Lower leg skin (tissue), 4 donors: ENCODE measurements at regions not wholly inside any gene's neighbourhood (a gene's known extent, or its start where the extent isn't known, plus 50 kb on each side); places are given as distances from the start of the nearest gene placed in this dataset.

Source experiments
- DNase-seq, 2 donors: peaks; one replicate each; pipeline ENCODE4 v3.0.0-alpha.2; 2019; ENCODE audit warnings: low spot score in 2 of 2
- H3K4me3 ChIP-seq: fragments of 200-600 bp; sonication (generic); 2 replicates; pipeline ENCODE4 v1.5.1; 2017; ENCODE audit warnings: mild to moderate bottlenecking, low read depth; ENCODE audit not compliant: poor library complexity, severe bottlenecking
- CTCF ChIP-seq, 3 donors: fragments of 450-650 bp; IDR thresholded peaks; one replicate each; pipeline ENCODE4 v1.5.1; 2016; ENCODE audit warnings: antibody characterized with exemption in 3 of 3, mild to moderate bottlenecking in 3 of 3, moderate library complexity in 2 of 3
- POLR2A ChIP-seq, 2 donors: fragments of 450-650 bp; IDR thresholded peaks; one replicate each; pipeline ENCODE4 v1.6.1; 2016 to 2017; ENCODE audit warnings: antibody characterized with exemption in 2 of 2, mild to moderate bottlenecking in 1 of 2, moderate library complexity in 1 of 2
- WGBS, 2 donors: methylation state at CpG; one replicate each; pipeline ENCODE4 v1.1.5; 2018; 5-methylcytosine and 5-hydroxymethylcytosine counted together
- intact Hi-C: fragments of 100-400 bp; cut with DNase I; formaldehyde crosslinking; loops from one replicate; pipeline ENCODE4 v1.15.0; 2023; ENCODE audit warnings: low total_unique reads

GRCh38 chr3:82423268-82424030 is 662.0 kb upstream of the GBE1 start:
- no peak overlapping the region for H3K4me3 ChIP-seq
- WGBS, 2 donors: 36 to 45% methylated on average over 2 of the region's 2 CpGs

GRCh38 chr3:82416830-82417229 is 655.4 kb upstream of the GBE1 start:
- no peak overlapping the region for H3K4me3 ChIP-seq
- DNase-seq: no peak
- no peak for TF ChIP-seq POLR2A (IDR thresholded peaks at IDR 0.05)
- no peak for TF ChIP-seq CTCF (IDR thresholded peaks at IDR 0.05)
- 70 to 74% methylated on average over 1 of the region's 1 CpG for WGBS, 2 donors
- intact Hi-C loops: no loop called here

More at GRCh38 chr3:82423268-82424030, 662.0 kb upstream of the GBE1 start:
- TF ChIP-seq CTCF (IDR thresholded peaks at IDR 0.05) (no peak), POLR2A (IDR thresholded peaks at IDR 0.05) (no peak)
- intact Hi-C loops: no loop called here
- DNase-seq: no peak

- TF ChIP-seq POLR2A (IDR thresholded peaks at IDR 0.05): no peak
- TF ChIP-seq CTCF (IDR thresholded peaks at IDR 0.05): no peak
- intact Hi-C loops: no loop called here
- H3K4me3 ChIP-seq: no peak overlapping the region
- DNase-seq: no peak
- 39 to 45% methylated on average over 1 of the region's 1 CpG for WGBS, 2 donors
Observed at GRCh38 chr3:82416349-82416748, 654.9 kb upstream of the GBE1 start.

- no peak for TF ChIP-seq CTCF (IDR thresholded peaks at IDR 0.05)
- no peak for TF ChIP-seq POLR2A (IDR thresholded peaks at IDR 0.05)
- intact Hi-C loops: no loop called here
- no peak for DNase-seq
- no peak overlapping the region for H3K4me3 ChIP-seq
- 86 to 87% methylated on average over 2 of the region's 2 CpGs for WGBS, 2 donors
Observed at GRCh38 chr3:82413171-82413570, 651.7 kb upstream of the GBE1 start.

- H3K4me3 ChIP-seq: no peak overlapping the region
- intact Hi-C loops: no loop called here
- TF ChIP-seq CTCF (IDR thresholded peaks at IDR 0.05) (no peak), POLR2A (IDR thresholded peaks at IDR 0.05) (no peak)
- no peak for DNase-seq
Observed at GRCh38 chr3:82410366-82410765, 648.9 kb upstream of the GBE1 start.

GRCh38 chr3:82409842-82410241 is 648.4 kb upstream of the GBE1 start:
- intact Hi-C loops: no loop called here
- 66 to 73% methylated on average over 1 of the region's 1 CpG for WGBS, 2 donors

More at GRCh38 chr3:82409842-82410241, 648.4 kb upstream of the GBE1 start:
- no peak overlapping the region for H3K4me3 ChIP-seq
- TF ChIP-seq POLR2A (IDR thresholded peaks at IDR 0.05): no peak
- TF ChIP-seq CTCF (IDR thresholded peaks at IDR 0.05): no peak
- DNase-seq: no peak
